Endodermal cell (in vitro differentiated cells): ENCODE measurements at regions not wholly inside any gene's neighbourhood (a gene's known extent, or its start where the extent isn't known, plus 50 kb on each side); places are given as distances from the start of the nearest gene placed in this dataset.
"Not testable (repeated sequence)": the region's sequence is repeated elsewhere in the genome, so short reads cannot be mapped to it uniquely, and the experiment has no call there.

Source experiments
- DNase-seq: peaks from one replicate; pipeline ENCODE4 v3.0.0-alpha.2; 2017
- H3K27ac ChIP-seq: 2 replicates; pipeline ENCODE4 v1.5.1; 2013; ENCODE audit warnings: mild to moderate bottlenecking, low read depth, low read length, moderate library complexity
- H3K27me3 ChIP-seq: 2 replicates; pipeline ENCODE4 v1.6.1; 2013; ENCODE audit warnings: mild to moderate bottlenecking, low read length, moderate library complexity; ENCODE audit not compliant: insufficient read depth, control insufficient read depth, poor library complexity, severe bottlenecking
- H3K36me3 ChIP-seq: 2 replicates; pipeline ENCODE4 v1.7.0; 2013; ENCODE audit warnings: mild to moderate bottlenecking, low read length, moderate library complexity; ENCODE audit not compliant: control insufficient read depth, insufficient read depth
- H3K4me1 ChIP-seq: one replicate; pipeline ENCODE4 v1.7.0; 2013; ENCODE audit warnings: low read length; ENCODE audit not compliant: control insufficient read depth, insufficient read depth
- H3K4me3 ChIP-seq: 2 replicates; pipeline ENCODE4 v1.5.1; 2013; ENCODE audit warnings: mild to moderate bottlenecking, low read length, moderate library complexity
- H3K9ac ChIP-seq: 2 replicates; pipeline ENCODE4 v1.6.1; 2013; ENCODE audit warnings: mild to moderate bottlenecking, low read length, moderate library complexity; ENCODE audit not compliant: poor library complexity, severe bottlenecking; ENCODE audit errors: extremely low read depth
- H3K9me3 ChIP-seq: 2 replicates; pipeline ENCODE4 v1.6.1; 2013; ENCODE audit warnings: mild to moderate bottlenecking, low read length, moderate library complexity; ENCODE audit not compliant: control insufficient read depth
- H3K27ac Mint-ChIP-seq: 2 replicates; pipeline ENCODE4 v1.8.0; 2020; ENCODE audit warnings: mixed read lengths
- H3K27me3 Mint-ChIP-seq: 2 replicates; pipeline ENCODE4 v1.8.0; 2021; ENCODE audit warnings: mild to moderate bottlenecking, mixed read lengths; ENCODE audit not compliant: insufficient read depth
- H3K36me3 Mint-ChIP-seq: 2 replicates; pipeline ENCODE4 v1.8.0; 2020; ENCODE audit warnings: low read depth, mixed read lengths
- H3K4me1 Mint-ChIP-seq: 2 replicates; pipeline ENCODE4 v1.8.0; 2020; ENCODE audit warnings: mixed read lengths
- H3K4me3 Mint-ChIP-seq: 2 replicates; pipeline ENCODE4 v1.8.0; 2020; ENCODE audit warnings: mild to moderate bottlenecking, moderate library complexity, mixed read lengths
- H3K9me3 Mint-ChIP-seq: 2 replicates; pipeline ENCODE4 v1.8.0; 2020; ENCODE audit warnings: mild to moderate bottlenecking, mixed read lengths
- WGBS, 2 experiments: methylation state at CpG; one replicate each; pipeline versions ENCODE4 v1.1.5 to v1.1.7; 2013; ENCODE audit warnings: missing lambda C conversion rate in 2 of 2, mixed read lengths in 1 of 2; ENCODE audit not compliant: insufficient coverage in 1 of 2, insufficient read length in 1 of 2; 5-methylcytosine and 5-hydroxymethylcytosine counted together
- TF ChIP-seq, protein P1 (sequence below): fragments of 200-600 bp; sonication (generic); conservative IDR thresholded peaks from 2 replicates; pipeline ENCODE4 v1.5.0; 2021; ENCODE audit warnings: antibody characterized with exemption, mild to moderate bottlenecking

- TF ChIP-seq, protein P1, sequence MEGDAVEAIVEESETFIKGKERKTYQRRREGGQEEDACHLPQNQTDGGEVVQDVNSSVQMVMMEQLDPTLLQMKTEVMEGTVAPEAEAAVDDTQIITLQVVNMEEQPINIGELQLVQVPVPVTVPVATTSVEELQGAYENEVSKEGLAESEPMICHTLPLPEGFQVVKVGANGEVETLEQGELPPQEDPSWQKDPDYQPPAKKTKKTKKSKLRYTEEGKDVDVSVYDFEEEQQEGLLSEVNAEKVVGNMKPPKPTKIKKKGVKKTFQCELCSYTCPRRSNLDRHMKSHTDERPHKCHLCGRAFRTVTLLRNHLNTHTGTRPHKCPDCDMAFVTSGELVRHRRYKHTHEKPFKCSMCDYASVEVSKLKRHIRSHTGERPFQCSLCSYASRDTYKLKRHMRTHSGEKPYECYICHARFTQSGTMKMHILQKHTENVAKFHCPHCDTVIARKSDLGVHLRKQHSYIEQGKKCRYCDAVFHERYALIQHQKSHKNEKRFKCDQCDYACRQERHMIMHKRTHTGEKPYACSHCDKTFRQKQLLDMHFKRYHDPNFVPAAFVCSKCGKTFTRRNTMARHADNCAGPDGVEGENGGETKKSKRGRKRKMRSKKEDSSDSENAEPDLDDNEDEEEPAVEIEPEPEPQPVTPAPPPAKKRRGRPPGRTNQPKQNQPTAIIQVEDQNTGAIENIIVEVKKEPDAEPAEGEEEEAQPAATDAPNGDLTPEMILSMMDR: no peak
- Mint-ChIP-seq H3K27ac (no peak overlapping the region), H3K27me3 (peaks cover 7% of the 10 kb centered on the region), H3K9me3 (peaks cover 4% of the 10 kb centered on the region), H3K36me3 (no peaks in the 10 kb centered on the region), H3K4me3 (no peak overlapping the region), H3K4me1 (no peaks in the 10 kb centered on the region)
- no peak overlapping the region for H3K27ac ChIP-seq
- no peak overlapping the region for H3K4me3 ChIP-seq
- H3K36me3 ChIP-seq: no peaks in the 10 kb centered on the region
- 89 to 95% methylated on average over 13 to 15 of the region's 15 CpGs for WGBS, 2 experiments
- no peaks in the 10 kb centered on the region for H3K4me1 ChIP-seq
- no peaks in the 10 kb centered on the region for H3K9me3 ChIP-seq
- no peak overlapping the region for H3K9ac ChIP-seq
- H3K27me3 ChIP-seq: no peaks in the 10 kb centered on the region
- no peak for DNase-seq
Observed at GRCh38 chr2:240384711-240385450, 50.6 kb upstream of the GPC1 start.

- not testable (repeated sequence) for H3K9ac ChIP-seq, H3K36me3 Mint-ChIP-seq, DNase-seq, H3K9me3 Mint-ChIP-seq, H3K4me1 ChIP-seq, H3K4me1 Mint-ChIP-seq, H3K9me3 ChIP-seq, H3K4me3 ChIP-seq, H3K27ac ChIP-seq, H3K27me3 Mint-ChIP-seq, H3K4me3 Mint-ChIP-seq, H3K27ac Mint-ChIP-seq, H3K27me3 ChIP-seq, H3K36me3 ChIP-seq
- WGBS, 2 experiments: 89 to 100% methylated on average over 1 to 3 of the region's 3 CpGs
Observed at GRCh38 chr2:240385451-240386161, 49.9 kb upstream of the GPC1 start.
